Keratinocyte (primary cell): ENCODE measurements at regions not wholly inside any gene's neighbourhood (a gene's known extent, or its start where the extent isn't known, plus 50 kb on each side); places are given as distances from the start of the nearest gene placed in this dataset.

ENCODE experiments used
- EZH2 ChIP-seq: IDR thresholded peaks from one replicate; pipeline ENCODE4 v1.6.1; 2012; ENCODE audit warnings: inconsistent platforms, mild to moderate bottlenecking, low read length, moderate library complexity
- TF ChIP-seq, protein P1 (sequence below), 3 experiments: IDR thresholded peaks in 1 of 3; conservative IDR thresholded peaks in 1 of 3; optimal IDR thresholded peaks in 1 of 3; 2 replicates in 2 of 3; 3 replicates in 1 of 3; pipeline versions ENCODE3 to v1.5.1; 2011; ENCODE audit warnings: low read length in 3 of 3, mild to moderate bottlenecking in 3 of 3, moderate library complexity in 2 of 3, control low read depth in 1 of 3, inconsistent platforms in 1 of 3; ENCODE audit not compliant: insufficient read depth in 2 of 3; ENCODE audit errors: extremely low read depth in 1 of 3

DNA sequence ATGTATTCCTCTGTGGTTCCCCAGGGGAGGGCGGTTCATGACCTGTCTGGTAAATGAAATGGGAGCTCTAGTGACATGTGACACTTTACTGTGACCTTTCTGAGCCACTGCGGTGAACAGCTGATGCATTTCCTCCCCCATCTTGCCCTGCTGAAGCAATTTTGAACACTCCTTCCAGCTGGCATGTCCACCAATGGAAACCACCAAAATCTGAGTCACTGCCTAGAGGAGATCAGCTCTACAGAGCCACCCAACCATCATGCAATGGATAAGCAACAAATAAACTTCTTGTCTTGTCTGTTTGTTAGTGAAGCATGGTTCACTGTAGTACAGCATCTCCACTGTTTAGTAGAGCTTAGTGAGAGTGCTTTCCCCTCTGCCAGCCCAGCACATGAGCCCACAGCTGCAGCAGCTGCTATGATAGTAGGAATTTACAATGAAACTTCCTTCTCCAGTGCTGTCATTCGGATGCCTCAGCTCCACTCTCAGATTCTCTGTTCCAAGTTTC, 479.4 kb downstream of the NTRK3 start:
- TF ChIP-seq, protein P1, sequence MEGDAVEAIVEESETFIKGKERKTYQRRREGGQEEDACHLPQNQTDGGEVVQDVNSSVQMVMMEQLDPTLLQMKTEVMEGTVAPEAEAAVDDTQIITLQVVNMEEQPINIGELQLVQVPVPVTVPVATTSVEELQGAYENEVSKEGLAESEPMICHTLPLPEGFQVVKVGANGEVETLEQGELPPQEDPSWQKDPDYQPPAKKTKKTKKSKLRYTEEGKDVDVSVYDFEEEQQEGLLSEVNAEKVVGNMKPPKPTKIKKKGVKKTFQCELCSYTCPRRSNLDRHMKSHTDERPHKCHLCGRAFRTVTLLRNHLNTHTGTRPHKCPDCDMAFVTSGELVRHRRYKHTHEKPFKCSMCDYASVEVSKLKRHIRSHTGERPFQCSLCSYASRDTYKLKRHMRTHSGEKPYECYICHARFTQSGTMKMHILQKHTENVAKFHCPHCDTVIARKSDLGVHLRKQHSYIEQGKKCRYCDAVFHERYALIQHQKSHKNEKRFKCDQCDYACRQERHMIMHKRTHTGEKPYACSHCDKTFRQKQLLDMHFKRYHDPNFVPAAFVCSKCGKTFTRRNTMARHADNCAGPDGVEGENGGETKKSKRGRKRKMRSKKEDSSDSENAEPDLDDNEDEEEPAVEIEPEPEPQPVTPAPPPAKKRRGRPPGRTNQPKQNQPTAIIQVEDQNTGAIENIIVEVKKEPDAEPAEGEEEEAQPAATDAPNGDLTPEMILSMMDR (optimal IDR thresholded peaks at IDR 0.05 in 1 of 3, IDR thresholded peaks at IDR 0.05 in 1 of 3, conservative IDR thresholded peaks at IDR 0.05 in 1 of 3; ENCODE audit: extremely low read depth in 1 of 3, insufficient read depth in 2 of 3, low read length in 3 of 3): no peak
- TF ChIP-seq EZH2: no peak
